SK-N-MC (cell line): ENCODE measurements at regions not wholly inside any gene's neighbourhood (a gene's known extent, or its start where the extent isn't known, plus 50 kb on each side); places are given as distances from the start of the nearest gene placed in this dataset.
"Not testable (repeated sequence)": the region's sequence is repeated elsewhere in the genome, so short reads cannot be mapped to it uniquely, and the experiment has no call there.

Source experiments
- DNase-seq: peaks from one replicate; pipeline ENCODE4 v3.0.0-alpha.2; 2011; ENCODE audit warnings: low read depth, low spot score
- H3K27ac ChIP-seq: fragments of 200-600 bp; sonication (generic); 2 replicates; pipeline ENCODE4 v1.5.1; 2016; ENCODE audit warnings: mixed run types
- H3K36me3 ChIP-seq: fragments of 200-600 bp; sonication (generic); 2 replicates; pipeline ENCODE4 v1.6.1; 2017; ENCODE audit warnings: antibody characterized with exemption, low read length, mixed read lengths; ENCODE audit not compliant: insufficient read depth
- H3K4me3 ChIP-seq: fragments of 200-600 bp; sonication (generic); 2 replicates; pipeline ENCODE4 v1.5.1; 2016
- H3K9ac ChIP-seq: fragments of 200-600 bp; sonication (generic); 2 replicates; pipeline ENCODE4 v1.8.0; 2017; ENCODE audit warnings: mixed run types, mixed read lengths; ENCODE audit not compliant: insufficient read length
- H3K9me3 ChIP-seq: fragments of 200-600 bp; sonication (generic); 2 replicates; pipeline ENCODE4 v1.6.1; 2017; ENCODE audit warnings: low read depth, mild to moderate bottlenecking, antibody characterized with exemption, low read length, moderate library complexity, mixed read lengths
- EZH2 ChIP-seq: fragments of 200-600 bp; sonication (generic); IDR thresholded peaks from one replicate; pipeline ENCODE4 v1.6.1; 2017; ENCODE audit warnings: antibody characterized with exemption
- FOXP2 ChIP-seq: optimal IDR thresholded peaks from 2 replicates; pipeline ENCODE3; 2011; ENCODE audit warnings: mild to moderate bottlenecking, moderate library complexity; ENCODE audit not compliant: insufficient read depth; ENCODE audit errors: extremely low read length, control extremely low read depth
- POLR2AphosphoS5 ChIP-seq: IDR thresholded peaks from 2 replicates; pipeline ENCODE4 v1.6.1; 2012; ENCODE audit warnings: mild to moderate bottlenecking, low read depth, low read length, borderline replicate concordance

DNA sequence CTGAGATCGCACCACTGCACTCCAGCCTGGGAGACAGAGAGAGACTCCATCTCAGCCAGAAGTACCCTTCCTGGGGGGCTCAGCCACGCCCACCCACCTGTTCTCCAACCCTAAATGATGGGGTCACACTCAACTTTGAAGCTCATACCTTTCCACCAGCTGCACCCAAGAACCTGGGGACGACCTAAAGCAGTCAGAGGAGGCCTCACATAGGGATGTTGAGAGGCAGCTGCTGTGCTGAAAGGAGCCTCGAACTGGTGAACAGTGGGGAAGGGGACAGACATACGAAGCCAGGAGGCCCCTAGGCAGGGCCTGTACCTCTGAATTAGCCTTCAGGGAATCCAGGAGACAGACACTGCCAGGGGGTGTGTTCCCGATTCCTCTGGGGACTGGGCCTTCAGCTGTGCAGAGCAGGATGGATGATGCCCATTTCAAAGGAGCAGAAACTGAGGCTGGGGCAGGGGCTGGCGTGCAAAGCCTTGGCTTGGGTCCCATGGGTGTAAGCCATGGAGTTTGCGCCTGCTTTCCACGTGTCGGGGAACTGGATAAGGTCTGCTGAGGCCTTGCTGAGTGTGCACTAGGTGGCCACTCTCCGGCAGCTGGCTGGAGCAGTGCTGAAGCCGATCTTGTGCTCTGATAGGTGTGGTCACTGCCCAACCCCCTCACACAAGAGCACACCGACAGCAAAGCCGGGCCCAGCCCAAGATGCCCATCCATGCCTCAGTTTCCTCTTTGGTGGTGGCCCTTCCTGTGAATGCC is 130.8 kb downstream of the CPZ start:
- no peak for DNase-seq
- H3K9ac ChIP-seq = no peak overlapping the region
- TF ChIP-seq EZH2 = no peak
- no peak for TF ChIP-seq POLR2AphosphoS5
- no peak for TF ChIP-seq FOXP2

DNA sequence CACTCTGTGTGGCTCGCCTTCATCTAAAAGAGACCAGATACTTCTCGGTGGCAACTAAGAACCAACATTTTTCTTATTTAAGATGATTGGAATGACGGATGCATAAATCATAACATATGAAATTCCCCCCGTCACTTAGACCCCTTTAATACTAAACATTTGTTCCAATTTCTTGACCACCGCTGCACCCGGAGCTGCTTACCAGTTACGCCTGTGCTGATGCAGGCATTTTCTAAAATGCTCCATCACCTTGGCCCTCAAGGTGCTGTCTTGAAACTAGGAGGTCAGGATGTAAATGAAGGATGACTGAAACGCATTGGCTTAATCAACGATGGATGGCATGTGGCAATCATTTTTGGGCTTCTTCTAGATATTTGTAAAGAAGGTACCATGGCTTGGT is 130.0 kb downstream of the CPZ start:
- no peaks in the 10 kb centered on the region for H3K9me3 ChIP-seq
- H3K4me3 ChIP-seq = no peak overlapping the region
- DNase-seq = no peak
- H3K27ac ChIP-seq = no peak overlapping the region
- no peak overlapping the region for H3K9ac ChIP-seq
- TF ChIP-seq FOXP2 (no peak), POLR2AphosphoS5 (no peak), EZH2 (no peak)
- no peaks in the 10 kb centered on the region for H3K36me3 ChIP-seq

More for the DNA sequence above, 130.8 kb downstream of the CPZ start:
- no peak overlapping the region for H3K27ac ChIP-seq
- H3K9me3 ChIP-seq = no peaks in the 10 kb centered on the region
- no peaks in the 10 kb centered on the region for H3K36me3 ChIP-seq
- H3K4me3 ChIP-seq = no peak overlapping the region

DNA sequence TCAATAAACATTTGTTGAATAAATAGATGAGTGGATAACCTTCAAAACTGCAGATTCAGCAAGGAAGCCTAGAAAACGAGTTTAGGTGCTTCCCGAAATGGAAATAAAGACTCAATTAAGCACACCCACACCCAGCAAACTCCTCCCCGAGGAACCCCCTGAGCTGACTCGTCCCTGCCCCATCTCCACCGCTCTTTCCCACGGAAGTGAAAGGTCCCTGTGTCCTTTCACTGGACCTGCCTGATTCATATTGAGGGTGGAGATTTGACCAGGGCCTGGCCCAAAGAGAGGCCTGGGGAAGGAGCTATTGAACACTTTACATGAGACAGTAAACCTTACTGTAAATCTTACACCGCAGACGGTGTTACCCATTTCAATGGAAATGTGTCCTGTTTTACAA is 129.1 kb downstream of the CPZ start:
- Histone ChIP-seq H3K9me3 (no peaks in the 10 kb centered on the region), H3K9ac (no peak overlapping the region), H3K4me3 (no peak overlapping the region), H3K36me3 (no peaks in the 10 kb centered on the region), H3K27ac (no peak overlapping the region)
- TF ChIP-seq POLR2AphosphoS5 (no peak), FOXP2 (no peak), EZH2 (no peak)
- DNase-seq = no peak

DNA sequence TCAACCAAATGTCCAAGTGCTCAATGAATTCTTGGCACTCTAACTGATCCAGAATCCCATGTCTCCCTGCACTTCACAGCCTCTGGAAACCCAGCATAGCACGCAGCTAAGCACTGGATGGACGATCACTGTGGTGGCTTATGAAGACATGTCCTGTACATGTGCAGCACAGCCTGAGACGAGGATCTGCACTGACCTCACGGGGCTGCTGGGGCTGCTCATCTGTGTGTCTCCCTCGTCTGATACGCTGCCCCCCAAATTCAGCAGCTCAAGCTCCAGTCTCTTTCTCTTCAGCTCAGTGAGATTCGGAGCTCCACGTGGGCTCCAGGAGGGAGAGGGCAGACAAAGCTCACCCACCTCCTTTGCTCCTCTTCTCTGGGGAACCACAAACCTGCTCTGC is 126.9 kb downstream of the CPZ start:
- DNase-seq = no peak
- H3K27ac ChIP-seq = no peak overlapping the region

DNA sequence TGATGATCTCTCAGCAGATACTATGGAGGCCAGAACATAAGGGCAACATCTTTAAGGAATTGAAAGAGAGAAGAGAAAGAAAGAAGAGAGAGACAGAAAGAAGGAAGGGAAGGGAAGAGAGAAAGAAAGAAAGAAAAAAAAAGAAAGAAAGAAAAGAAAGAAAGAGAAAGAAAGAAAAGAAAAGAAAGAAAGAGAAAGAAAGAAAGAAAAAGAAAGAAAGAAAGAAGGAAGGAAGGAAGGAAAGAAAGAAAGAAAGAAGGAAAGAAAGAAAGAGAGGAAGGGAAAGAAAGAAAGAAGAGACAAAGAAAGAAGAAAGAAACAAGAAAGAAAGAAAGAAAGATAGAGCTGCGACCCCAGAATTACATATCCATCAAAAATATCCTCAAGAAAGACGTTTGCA is 124.9 kb downstream of the CPZ start:
- H3K36me3 ChIP-seq, DNase-seq, H3K9me3 ChIP-seq, H3K27ac ChIP-seq, H3K9ac ChIP-seq, H3K4me3 ChIP-seq: not testable (repeated sequence)

More for the DNA sequence above, 126.9 kb downstream of the CPZ start:
- Histone ChIP-seq H3K9me3 (no peaks in the 10 kb centered on the region), H3K36me3 (no peaks in the 10 kb centered on the region), H3K4me3 (no peak overlapping the region), H3K9ac (no peak overlapping the region)
- TF ChIP-seq EZH2 (no peak), POLR2AphosphoS5 (no peak), FOXP2 (no peak)

DNA sequence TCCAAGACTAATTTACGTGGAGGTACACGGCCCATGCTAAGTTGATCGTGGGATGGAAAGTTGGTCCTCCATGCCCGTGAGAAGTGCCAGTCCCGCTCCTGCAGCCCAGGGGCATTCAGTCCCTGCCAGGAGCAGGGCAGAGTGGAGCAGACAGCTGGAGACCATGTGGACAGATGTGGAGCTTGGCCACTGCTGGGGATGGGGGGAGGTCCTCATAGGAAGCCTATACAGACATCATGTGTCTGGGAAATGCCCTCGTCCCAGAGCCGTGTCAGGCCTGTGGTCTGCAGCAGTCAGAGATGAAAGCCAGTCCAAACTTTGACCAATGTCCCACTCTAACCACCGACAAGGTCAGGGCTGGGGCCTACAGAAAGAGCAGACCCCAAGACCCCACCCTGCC is 118.4 kb downstream of the CPZ start:
- DNase-seq = no peak
- Histone ChIP-seq H3K4me3 (no peak overlapping the region), H3K36me3 (no peaks in the 10 kb centered on the region), H3K27ac (no peak overlapping the region), H3K9me3 (no peaks in the 10 kb centered on the region), H3K9ac (no peak overlapping the region)
- TF ChIP-seq FOXP2 (no peak), POLR2AphosphoS5 (no peak), EZH2 (no peak)

DNA sequence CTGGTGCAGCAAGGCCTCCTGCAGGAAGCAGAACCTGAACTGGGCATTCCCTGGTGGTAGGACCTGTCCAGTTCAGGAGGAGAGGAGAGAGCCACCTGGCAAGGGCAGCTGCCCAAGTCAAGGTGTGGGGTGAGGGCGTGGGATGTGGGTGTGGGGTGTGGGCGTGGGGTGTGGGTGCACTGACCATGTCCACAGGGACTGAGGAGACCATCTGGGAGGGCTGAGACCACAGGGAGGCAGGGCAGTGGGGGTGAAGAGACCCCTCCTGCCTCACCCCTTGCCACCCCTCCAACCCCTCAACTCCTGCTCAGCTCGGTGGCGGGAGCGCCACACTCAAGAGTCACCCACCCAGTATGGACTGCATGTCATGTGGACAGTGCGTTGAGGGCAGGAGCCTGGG is 117.9 kb downstream of the CPZ start:
- no peak overlapping the region for H3K4me3 ChIP-seq
- no peak overlapping the region for H3K27ac ChIP-seq
- H3K9ac ChIP-seq = no peak overlapping the region
- H3K36me3 ChIP-seq = no peaks in the 10 kb centered on the region
- H3K9me3 ChIP-seq = no peaks in the 10 kb centered on the region
- DNase-seq = no peak
- TF ChIP-seq EZH2 (no peak), POLR2AphosphoS5 (no peak), FOXP2 (no peak)

DNA sequence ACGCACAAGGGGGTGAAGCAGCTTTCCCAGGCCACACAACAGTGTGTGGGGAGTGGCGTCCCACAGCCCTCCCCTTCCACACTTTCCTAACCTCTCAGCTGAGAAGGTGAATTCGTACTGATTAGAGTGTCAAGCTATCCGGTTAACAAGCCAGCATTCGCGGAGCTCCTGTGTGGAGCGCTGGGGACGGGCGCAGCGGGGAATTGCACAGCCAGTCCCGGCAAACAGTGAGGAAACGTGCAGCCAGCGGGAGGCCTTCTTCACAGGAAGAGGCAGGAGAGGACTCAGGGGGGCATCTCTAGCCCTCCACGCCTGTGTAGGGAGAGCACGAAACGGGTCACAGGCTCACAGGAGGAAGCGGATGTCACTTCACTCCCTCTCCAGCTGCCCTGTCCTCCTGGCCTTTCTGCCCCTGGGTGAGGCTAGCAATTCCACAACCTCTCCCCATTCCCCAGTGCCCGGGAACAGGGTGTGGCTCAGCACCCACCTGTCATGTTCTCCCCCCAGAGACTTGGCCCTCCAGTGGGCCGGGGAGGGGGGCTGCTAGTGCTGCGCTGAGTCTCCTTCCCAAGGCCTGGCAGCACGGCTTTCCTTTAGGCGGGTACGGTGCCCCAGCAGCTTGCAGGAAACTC is 117.3 kb downstream of the CPZ start:
- TF ChIP-seq EZH2 (no peak), POLR2AphosphoS5 (no peak), FOXP2 (no peak)
- H3K27ac ChIP-seq = no peak overlapping the region
- H3K4me3 ChIP-seq = no peak overlapping the region
- DNase-seq = no peak
- H3K9me3 ChIP-seq = no peaks in the 10 kb centered on the region
- H3K36me3 ChIP-seq = no peaks in the 10 kb centered on the region
- H3K9ac ChIP-seq = no peak overlapping the region
